ENCODE measurements at regions not wholly inside any gene's neighbourhood (a gene's known extent, or its start where the extent isn't known, plus 50 kb on each side); places are given as distances from the start of the nearest gene placed in this dataset.

DNA sequence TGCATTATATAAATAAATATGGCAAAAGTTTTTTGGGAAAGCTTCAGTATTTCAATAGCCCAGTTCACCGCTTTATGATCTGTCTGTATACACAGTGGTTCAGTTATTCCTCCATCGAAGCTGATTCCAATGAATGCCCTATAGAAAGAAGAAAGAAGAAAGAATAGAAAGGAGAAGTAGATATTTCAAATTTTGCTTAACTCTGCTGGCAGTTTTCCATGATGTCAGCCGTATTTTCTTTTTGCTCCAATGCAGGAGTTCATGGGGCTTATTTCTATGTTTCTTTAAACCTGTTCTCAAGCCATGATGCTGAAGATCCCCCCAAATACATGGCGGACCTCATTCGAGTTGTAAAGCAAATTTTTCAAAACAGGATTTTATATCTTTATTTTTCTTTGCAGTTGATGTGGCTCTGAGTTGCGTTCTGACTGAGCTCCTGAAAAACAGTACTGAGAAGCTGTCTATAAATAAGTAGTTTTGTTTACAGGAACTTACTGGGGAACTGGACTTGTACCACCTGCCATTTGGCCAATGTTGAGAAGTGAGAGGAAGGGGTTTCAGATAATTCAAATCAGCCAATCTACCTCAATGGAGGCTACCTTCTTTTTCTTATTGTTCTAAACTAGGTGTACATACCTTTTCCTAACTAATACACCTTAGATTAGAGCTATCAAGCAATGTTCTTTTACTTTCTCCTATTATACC, 418.5 kb upstream of the MEF2C start:
- DNase-seq (ENCODE audit: low read depth): no peak

DNA sequence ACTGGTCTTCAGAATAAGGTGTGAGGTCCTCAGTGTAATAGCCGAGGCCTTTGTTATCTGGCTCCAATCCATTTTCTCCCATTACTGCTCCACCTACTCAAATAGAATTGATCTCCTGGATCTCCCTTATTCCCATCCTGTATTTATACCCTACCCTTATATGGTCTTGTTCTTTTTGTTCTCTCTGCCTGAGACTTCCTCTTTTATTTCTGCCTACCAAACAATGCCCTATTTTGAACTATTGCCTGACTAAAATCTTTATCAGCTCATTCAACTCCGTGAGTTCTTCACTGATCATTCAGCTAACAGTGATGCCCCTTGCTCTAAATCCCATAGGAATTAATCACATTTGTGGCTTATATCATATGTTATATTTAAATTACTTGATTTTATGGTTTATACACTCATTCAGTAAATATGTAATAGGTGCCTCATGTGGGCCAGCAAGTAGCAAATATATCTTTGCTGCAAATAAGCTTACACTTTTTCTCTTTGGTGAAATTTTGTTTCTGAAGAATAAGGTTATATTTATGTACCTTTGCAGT, 417.5 kb upstream of the MEF2C start:
- DNase-seq (ENCODE audit: low read depth): no peak

DNA sequence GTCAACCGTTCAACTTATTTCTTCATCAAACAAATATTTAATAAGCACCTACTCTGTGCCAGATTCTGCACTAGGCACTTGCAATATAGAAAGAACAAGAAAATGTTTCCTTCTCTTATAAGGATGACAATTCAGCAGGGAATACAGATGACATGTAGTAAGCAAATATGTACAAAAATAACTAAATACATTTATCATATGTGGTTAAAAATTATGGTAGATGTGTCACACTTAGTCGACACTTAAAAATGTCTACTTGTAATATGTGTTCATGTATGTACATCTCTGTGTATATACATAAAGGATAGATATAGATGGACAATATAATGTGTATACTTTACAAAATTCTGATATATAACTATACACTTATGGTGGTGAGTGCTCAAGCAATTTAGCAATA, 417.0 kb upstream of the MEF2C start:
- no peak for DNase-seq (ENCODE audit: low read depth)

DNA sequence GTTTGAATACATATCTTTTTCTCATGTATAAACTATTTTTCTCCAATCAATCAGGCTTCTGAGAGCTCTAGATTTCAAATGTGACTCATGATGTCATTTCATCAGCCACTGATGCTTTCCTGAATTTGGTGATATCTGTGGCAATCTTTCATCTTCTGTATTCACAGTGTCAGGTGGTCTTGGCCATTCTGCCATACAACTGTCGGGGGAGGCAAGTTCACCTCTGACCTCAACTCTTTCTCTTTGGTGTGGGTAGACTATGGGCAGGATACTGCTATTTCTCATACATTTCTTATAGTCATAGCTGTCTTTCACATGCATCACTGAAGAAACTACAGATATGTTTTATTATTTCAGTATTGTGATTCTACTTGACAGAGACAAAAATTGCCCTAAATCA, 414.1 kb upstream of the MEF2C start:
- DNase-seq (ENCODE audit: low read depth): no peak

DNA sequence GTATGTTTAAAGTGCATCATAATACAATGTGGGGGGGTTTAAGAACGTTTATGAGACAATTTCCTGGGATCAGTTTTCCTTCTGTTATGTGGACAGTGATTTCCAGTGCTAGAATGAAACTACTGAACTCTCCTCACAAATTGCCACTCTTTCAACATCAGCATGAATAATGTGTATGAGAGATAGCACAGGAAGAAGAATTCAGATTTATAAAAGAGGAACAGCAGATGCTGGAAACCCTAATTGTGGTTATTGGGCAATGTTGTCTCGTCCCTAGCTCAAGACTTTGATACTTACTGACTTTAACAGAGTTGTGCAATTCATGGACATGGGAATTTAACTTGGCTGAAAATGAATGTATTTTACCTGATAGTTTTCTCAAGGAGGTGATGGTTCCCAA, 410.8 kb upstream of the MEF2C start:
- no peak for DNase-seq (ENCODE audit: low read depth)

DNA sequence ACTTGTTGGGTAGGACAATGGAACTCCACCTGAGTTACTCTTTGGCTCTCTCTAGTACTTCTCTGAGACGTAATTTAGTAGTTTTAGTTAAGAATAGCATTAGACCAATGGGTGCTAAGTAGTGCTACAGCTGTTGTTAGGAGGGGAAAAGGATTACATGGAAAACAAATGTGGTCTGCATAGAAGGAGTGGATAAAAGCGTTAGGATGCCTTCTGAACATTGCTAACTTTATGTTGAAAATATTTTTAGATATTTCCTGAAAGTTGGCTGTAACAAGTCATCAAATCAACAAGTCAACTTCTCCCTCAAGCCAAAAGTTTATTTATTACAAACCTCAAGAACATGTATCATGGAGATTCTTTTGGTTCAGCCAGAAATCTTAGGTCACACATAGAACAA, 409.5 kb upstream of the MEF2C start:
- no peak for DNase-seq (ENCODE audit: low read depth)

DNA sequence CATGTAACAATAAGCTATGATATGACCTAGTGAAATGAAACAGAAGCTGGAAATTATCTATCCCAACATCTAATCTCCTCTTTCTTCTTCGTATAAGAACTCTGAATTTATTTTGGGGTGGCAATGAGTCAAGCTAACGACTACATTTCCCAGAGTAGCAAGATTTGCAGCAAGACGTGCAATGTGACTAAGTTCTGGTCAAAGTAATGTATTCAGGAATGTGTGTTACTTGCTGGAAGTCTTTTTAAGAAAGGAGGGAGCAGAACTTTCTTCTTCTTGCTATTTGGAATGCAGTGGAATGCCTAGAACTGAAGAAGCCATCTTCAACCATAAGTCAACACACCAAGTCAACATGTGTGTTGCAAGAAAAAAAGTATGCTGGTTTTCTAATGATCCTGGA, 406.6 kb upstream of the MEF2C start:
- no peak for DNase-seq (ENCODE audit: low read depth)

DNA sequence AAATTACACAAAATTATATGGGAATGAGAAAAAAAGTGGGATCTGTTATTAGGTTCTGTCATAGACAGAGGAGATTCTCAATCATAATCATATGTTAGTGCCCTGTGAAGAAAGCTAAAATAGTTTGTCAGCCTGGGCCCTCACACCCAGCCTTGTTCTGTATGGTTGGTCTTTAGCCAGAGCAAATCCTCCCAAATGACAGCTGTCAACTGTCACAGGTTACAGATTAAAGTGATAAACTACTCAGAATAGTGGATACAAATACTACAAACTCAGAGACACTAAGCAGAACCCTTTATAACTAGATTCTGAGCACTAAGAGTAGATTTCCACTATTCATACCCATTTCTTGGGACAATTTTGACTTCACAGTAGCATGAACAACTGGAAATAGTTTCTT, 405.0 kb upstream of the MEF2C start:
- DNase-seq (ENCODE audit: low read depth): no peak

DNA sequence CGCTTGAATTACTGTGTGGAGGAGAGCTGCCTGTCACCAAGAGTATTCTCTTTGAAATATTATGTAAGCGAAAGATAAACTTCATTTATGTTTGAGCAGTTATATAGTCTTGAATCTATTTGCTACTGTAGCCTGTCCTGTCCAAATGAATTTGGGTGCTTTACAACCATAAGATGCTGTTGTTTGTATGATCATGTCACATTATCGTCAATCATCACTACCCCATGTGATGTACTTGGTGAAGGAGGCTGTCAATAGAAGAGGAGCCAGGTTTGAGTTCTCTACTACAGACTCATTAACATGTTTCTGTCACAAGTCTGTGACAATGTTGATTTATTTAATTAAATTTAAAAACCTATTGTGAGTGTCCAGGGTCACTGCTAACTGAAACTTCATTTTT, 403.3 kb upstream of the MEF2C start:
- no peak for DNase-seq (ENCODE audit: low read depth)

DNA sequence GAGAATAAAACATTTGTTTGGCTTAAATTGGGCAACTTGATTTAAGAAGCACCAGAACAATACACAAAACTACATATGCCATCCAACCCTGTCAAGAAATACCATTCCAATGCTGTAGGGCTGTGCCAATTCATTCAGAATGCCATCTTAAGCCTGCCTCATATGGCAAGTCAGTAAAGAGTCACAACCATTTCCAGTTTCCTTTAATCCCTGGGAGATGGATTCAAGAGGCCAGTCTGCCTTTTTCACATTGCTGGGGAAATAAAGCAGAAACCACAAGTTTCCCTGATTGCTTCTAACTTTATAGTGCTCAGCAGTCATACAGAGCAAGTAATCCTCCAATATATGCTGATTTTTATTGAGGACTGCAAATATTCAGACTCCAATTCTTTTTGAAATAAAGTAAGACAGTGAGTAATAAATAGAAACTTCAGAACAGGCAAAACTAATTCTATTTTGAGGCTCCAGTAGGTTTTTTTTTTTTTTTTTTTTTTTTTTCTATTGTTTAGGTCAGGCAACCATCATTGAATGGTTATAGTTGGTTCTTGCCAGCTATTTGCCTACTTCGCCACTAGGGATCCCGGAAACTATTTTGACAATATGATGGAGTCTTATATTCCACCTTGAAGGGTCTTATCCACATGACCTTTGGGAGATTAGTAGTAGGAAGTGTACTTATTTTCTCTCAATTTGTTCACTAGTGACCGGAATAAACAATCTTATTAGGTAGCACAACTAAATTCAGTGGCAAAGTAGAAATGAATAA, 400.9 kb upstream of the MEF2C start:
- no peak for DNase-seq (ENCODE audit: low read depth)

DNA sequence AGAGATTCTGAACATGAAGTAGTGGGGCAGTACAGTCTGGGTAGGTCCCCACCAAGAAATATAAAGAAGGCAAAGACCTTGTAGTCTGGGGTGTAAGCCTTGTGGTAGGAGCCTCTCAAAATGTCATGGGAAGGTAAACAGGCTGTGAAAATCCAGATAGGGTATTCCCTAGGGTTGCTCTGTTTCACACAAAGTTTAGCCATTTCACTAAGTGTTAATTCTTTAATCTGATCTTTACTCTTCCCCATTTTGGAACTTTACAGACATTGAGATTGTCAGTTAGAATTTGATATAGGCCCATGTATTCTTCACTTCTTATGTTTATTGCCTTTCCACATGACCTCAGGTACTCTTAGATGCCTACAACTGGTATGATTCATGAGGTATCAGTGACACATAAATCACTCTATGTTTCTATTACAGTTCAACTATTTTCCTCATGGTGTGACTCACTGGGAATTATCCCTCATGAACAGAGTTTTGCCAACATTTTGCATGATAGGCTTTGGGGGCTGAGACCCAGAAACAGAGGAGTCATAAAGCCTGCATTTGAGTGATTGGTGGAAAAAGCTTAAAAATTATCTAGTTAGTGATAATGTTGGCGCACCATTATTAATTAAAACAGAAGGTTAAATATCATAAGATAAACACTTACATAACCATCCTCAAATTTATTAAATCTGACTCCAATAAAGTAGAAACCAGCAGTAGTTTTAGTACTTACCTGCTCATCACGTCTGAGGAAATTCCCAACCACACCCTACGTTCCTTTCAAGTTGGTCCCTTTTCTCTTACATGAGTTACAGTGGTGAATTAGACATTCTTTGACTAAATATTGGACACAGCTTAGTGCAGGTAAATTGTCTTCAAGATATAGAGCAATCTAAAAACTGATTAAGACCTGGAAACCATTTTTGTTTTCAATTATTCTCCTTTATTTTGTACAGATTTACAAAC, 399.8 kb upstream of the MEF2C start:
- DNase-seq (ENCODE audit: low read depth): no peak

DNA sequence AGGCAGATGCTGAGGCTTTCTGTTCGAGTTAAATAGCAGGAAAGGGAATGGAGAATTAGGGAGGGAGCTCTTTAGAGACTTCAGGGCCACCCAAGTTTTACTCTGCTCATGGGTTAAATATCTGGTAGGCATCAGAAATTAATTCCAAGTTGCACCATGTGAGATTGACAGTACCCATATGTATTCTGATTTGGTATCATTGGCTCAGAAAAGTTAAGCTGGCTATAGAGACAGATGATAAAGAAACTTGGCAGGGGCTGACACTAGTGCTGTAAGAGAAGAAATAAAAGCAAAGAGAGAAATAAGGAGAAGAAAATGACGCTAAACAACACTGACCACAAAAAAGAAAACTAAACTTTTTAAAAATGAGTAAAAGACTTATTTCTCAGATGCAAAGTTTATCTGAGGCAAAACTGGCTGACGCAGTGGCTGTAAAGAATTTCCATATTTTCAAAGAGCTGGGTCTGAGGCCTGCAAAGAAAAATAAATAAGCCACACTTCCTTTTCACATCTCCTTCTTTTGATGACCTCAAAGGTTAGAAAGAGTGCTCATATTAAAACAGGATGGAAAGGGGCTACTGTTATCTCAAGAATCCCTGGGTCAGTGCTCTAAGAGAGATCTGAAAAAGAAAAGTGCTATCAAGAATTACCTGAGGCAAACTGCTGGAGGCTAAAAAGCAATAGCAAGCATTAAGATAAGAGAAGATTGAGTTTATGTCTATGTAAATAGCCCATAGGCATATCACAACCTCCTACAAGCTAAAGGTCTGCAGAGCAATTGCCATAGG, 399.0 kb upstream of the MEF2C start:
- no peak for DNase-seq (ENCODE audit: low read depth)

DNA sequence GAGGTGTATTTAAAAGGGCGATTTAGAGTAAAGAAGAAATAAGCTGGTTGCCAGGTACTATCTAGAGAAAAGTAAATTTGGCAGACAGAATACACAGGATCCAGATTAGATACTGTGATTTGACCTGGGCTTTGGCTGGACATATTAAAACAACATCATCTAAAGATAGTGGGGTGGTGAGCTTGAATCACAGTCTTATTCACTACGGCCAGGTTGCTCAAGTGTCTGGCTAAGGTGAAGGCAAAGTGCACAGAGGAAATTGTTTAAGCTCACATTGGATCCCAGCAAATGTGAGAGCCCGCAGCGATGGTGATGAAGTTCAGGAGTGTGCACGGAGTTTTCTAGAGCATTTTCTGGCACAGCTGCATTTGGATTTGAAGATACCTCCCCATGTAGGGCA, 398.2 kb upstream of the MEF2C start:
- no peak for DNase-seq (ENCODE audit: low read depth)

DNA sequence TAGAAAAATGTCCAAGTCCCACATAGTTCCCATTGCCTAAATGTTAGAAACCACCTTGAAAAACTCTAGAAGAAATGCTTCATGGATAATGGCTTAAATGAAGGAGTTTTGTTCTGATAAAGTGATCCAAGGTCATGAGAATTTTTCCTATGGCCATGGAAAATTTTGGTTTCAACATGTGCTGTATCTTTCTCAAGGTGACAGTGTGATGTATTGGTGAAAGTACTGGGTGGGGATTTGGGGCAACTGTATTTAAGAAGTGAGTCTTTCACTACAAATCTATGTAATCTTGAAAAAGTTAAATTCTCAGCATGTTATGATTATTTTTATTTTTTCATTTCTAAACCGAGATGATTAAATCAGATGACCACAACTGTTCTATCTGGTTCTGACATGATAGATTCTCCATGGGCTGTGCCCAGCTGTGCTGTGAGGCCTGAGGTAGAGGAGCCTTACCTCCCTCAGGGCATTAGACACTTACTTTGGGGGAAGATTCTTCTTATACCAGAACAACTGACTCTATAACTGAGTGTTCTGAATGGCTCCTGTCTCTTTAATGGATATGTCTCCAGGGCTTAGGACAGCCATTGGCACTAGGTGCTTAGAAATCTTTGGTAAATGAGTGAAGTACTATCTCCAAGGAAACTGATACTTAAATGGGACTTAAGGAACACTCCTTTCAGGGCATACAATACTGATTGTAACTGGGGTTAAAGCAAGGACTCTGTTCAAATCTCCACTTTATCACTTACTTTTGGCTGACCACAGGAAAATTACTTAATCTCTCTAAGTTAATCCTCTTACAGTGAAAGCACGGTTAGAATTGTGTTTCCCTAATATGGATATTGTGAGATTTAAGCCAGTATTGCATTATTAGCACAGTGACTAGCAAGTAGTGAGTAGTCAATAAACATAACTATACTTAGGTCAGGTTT, 397.4 kb upstream of the MEF2C start:
- DNase-seq (ENCODE audit: low read depth): no peak

DNA sequence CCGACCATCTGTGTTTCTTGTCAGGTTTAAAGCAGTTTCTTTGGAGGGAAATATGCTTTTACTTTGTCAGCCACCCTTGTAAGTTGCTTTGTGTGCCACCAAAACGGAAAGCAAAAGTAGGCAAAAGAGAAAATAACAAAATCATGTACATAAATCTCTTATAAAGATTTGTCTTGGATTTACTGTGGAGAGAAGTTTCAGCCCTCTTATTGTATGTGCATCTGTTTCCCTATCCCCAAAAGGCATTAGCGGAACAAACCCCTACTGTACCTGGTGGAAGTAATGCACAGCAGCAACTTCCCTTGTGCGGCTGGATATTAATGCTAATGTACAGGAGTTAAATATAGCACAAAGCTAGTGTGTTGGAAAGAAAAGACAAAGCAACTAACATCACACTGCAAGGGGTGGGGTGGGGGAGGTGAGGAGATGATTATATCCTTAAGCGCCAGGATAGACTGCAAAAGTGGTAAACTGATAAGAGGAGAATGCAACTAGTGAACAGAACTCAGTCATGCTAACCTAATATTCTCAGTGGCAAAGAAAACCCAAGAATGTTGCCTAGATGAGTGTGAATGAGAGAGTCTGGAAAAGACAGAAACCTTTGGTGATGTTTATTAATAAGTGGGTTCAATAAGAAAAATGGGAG, 396.5 kb upstream of the MEF2C start:
- DNase-seq (ENCODE audit: low read depth): no peak

DNA sequence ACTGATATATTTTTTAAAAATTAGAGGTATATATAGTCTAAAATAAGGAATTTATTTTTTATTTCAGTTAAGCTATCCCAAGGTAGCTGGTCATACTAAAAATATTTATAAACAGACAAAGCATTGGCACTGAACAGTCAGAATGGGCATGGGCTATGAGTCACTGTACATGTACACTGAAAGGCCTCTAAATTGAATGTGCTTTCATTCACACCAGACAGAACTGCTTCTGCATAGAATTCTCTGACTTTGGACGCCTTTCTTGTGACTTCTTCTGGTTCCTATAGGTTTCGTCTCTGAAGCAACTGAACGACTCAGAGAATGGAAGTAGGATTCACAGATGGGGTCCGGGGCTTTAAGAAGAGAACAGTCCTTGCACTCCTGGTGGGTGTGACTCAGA, 394.8 kb upstream of the MEF2C start:
- no peak for DNase-seq (ENCODE audit: low read depth)

DNA sequence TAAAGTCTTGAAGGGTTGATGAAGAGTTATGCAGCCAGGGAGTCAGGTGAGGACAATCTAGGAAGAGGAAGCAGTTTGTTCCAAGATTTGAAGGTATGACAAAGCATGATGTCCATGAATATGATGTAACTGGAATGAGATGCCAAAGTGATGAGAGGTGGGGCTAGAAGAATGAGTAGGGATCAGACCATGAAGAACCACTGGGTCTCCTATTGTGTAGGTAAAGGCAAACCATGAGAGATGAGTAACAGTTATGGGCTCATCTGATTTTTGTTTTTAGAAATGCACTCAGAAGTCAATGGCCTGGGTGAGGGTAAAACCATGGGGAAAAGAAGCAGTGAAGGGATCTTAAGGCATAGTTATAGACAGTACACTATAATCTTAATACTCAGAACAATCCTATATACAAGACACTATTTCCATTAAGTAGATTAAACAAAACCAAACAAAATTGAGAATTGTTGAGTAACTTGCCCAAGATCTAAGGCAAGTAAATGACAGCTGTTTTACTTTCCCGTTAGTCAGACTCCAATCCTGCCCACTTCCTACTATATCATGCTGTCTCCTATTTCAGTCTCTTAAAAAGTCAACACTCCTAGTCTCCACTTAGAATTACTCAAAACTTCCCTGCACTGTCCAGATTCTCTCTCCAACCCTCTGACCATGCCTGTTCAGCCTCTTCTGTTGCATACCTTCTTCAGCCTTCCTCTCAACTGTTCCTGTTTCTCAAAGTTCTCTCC, 393.8 kb upstream of the MEF2C start:
- no peak for DNase-seq (ENCODE audit: low read depth)

DNA sequence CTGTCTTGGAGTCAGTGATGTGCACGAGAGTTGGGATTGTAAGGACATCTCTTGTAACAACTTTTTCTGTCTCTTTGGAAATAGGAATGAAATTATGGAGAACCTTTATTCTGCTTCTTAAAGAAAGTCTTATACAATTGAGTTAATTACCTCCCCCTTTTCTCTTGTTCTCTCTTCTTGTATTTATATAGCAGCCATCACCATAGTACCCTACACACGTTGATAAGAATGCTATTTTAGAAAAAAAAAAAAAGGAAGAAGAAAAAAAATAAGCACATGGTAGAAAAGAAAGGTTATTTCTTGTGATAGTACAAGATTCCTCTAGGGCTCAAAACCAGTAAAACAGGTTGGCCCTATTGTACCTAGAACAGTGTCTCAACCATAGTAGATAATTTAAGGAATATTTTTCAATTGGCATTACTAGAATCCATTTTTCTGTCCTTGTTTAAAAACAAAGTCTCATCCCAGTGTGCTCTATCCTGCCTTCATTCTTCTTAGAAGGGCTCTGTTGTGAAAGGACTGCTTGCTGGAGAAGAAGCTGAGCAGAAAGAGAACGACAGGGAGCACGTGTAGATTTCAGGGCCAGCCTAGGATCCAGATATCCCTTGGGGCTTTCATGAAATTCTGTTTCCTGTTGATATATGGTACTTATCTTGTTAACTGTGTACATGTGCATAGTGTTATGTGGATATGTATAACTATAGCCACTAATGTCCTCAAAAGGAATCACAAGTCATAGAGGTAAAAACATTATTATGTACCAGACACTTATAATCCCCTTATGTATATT, 392.3 kb upstream of the MEF2C start:
- no peak for DNase-seq (ENCODE audit: low read depth)
